Muscle layer of duodenum (tissue), 2 donors: ENCODE measurements at regions not wholly inside any gene's neighbourhood (a gene's known extent, or its start where the extent isn't known, plus 50 kb on each side); places are given as distances from the start of the nearest gene placed in this dataset.

Experiments used
- H3K27ac ChIP-seq: one replicate; pipeline ENCODE4 v1.7.0; 2013; ENCODE audit warnings: mild to moderate bottlenecking, low read length
- H3K27me3 ChIP-seq: one replicate; pipeline ENCODE4 v1.7.0; 2013; ENCODE audit warnings: low read depth, mild to moderate bottlenecking, control low read depth, low read length
- H3K36me3 ChIP-seq, 2 donors: one replicate each; pipeline ENCODE4 v1.7.0; 2013; ENCODE audit warnings: low read length in 2 of 2, control low read depth in 1 of 2, mild to moderate bottlenecking in 1 of 2; ENCODE audit not compliant: insufficient read depth in 2 of 2, control insufficient read depth in 1 of 2
- H3K4me1 ChIP-seq, 2 donors: one replicate each; pipeline ENCODE4 v1.7.0; 2013; ENCODE audit warnings: low read length in 2 of 2, mild to moderate bottlenecking in 2 of 2, control low read depth in 1 of 2, moderate library complexity in 1 of 2; ENCODE audit not compliant: insufficient read depth in 2 of 2, control insufficient read depth in 1 of 2
- H3K4me3 ChIP-seq, 2 donors: one replicate each; pipeline ENCODE4 v1.7.0; 2013; ENCODE audit warnings: low read length in 2 of 2, low read depth in 1 of 2, mild to moderate bottlenecking in 1 of 2
- H3K9me3 ChIP-seq, 2 donors: one replicate each; pipeline ENCODE4 v1.7.0; 2013; ENCODE audit warnings: low read length in 2 of 2, control low read depth in 1 of 2, mild to moderate bottlenecking in 1 of 2; ENCODE audit not compliant: control insufficient read depth in 1 of 2
- donor health status: healthy.

- Histone ChIP-seq H3K36me3 (no peaks in the 10 kb centered on the region), H3K4me3 (no peak overlapping the region), H3K27me3 (no peaks in the 10 kb centered on the region), H3K27ac (no peak overlapping the region), H3K9me3 (no peaks in the 10 kb centered on the region), H3K4me1 (no peaks in the 10 kb centered on the region)
Observed at GRCh38 chr6:44665683-44666082, 278.2 kb downstream of the CDC5L start.

GRCh38 chr6:44666324-44666723 lies 278.8 kb downstream of the CDC5L start:
- H3K27ac ChIP-seq = no peak overlapping the region
- no peaks in the 10 kb centered on the region for H3K36me3 ChIP-seq
- H3K9me3 ChIP-seq = no peaks in the 10 kb centered on the region
- no peaks in the 10 kb centered on the region for H3K4me1 ChIP-seq
- H3K27me3 ChIP-seq = no peaks in the 10 kb centered on the region
- no peak overlapping the region for H3K4me3 ChIP-seq

- H3K4me3 ChIP-seq = no peak overlapping the region
- no peaks in the 10 kb centered on the region for H3K36me3 ChIP-seq
- H3K27ac ChIP-seq = no peak overlapping the region
- no peaks in the 10 kb centered on the region for H3K27me3 ChIP-seq
- no peaks in the 10 kb centered on the region for H3K4me1 ChIP-seq
- no peaks in the 10 kb centered on the region for H3K9me3 ChIP-seq
Observed at GRCh38 chr6:44667226-44667625, 279.7 kb downstream of the CDC5L start.

- Histone ChIP-seq H3K27ac (no peak overlapping the region), H3K9me3 (no peaks in the 10 kb centered on the region), H3K4me1 (no peaks in the 10 kb centered on the region), H3K4me3 (no peak overlapping the region), H3K36me3 (no peaks in the 10 kb centered on the region), H3K27me3 (no peaks in the 10 kb centered on the region)
Observed at GRCh38 chr6:44667668-44668390, 280.3 kb downstream of the CDC5L start.

GRCh38 chr6:44668391-44668930 lies 281.0 kb downstream of the CDC5L start:
- H3K4me1 ChIP-seq = no peaks in the 10 kb centered on the region
- H3K4me3 ChIP-seq = no peak overlapping the region
- no peaks in the 10 kb centered on the region for H3K36me3 ChIP-seq
- no peaks in the 10 kb centered on the region for H3K27me3 ChIP-seq
- H3K9me3 ChIP-seq = no peaks in the 10 kb centered on the region
- H3K27ac ChIP-seq = no peak overlapping the region

GRCh38 chr6:44668976-44669934 lies 281.7 kb downstream of the CDC5L start:
- Histone ChIP-seq H3K4me1 (no peaks in the 10 kb centered on the region), H3K27ac (no peak overlapping the region), H3K9me3 (no peaks in the 10 kb centered on the region), H3K36me3 (no peaks in the 10 kb centered on the region), H3K4me3 (no peak overlapping the region), H3K27me3 (no peaks in the 10 kb centered on the region)

GRCh38 chr6:44670146-44670545 lies 282.6 kb downstream of the CDC5L start:
- H3K4me3 ChIP-seq = no peak overlapping the region
- no peaks in the 10 kb centered on the region for H3K27me3 ChIP-seq
- no peak overlapping the region for H3K27ac ChIP-seq
- H3K4me1 ChIP-seq = no peaks in the 10 kb centered on the region
- H3K9me3 ChIP-seq = no peaks in the 10 kb centered on the region
- no peaks in the 10 kb centered on the region for H3K36me3 ChIP-seq

- H3K27ac ChIP-seq = no peak overlapping the region
- no peaks in the 10 kb centered on the region for H3K27me3 ChIP-seq
- no peaks in the 10 kb centered on the region for H3K4me1 ChIP-seq
- no peaks in the 10 kb centered on the region for H3K9me3 ChIP-seq
- no peaks in the 10 kb centered on the region for H3K36me3 ChIP-seq
- no peak overlapping the region for H3K4me3 ChIP-seq
Observed at GRCh38 chr6:44671333-44671732, 283.8 kb downstream of the CDC5L start.

- Histone ChIP-seq H3K4me3 (no peak overlapping the region), H3K9me3 (no peaks in the 10 kb centered on the region), H3K27ac (no peak overlapping the region), H3K4me1 (no peaks in the 10 kb centered on the region), H3K27me3 (peaks cover under 1% of the 10 kb centered on the region), H3K36me3 (no peaks in the 10 kb centered on the region)
Observed at GRCh38 chr6:44672086-44672485, 284.6 kb downstream of the CDC5L start.

- H3K4me1 ChIP-seq = no peaks in the 10 kb centered on the region
- no peaks in the 10 kb centered on the region for H3K9me3 ChIP-seq
- H3K27me3 ChIP-seq = peaks cover 4% of the 10 kb centered on the region
- no peak overlapping the region for H3K27ac ChIP-seq
- H3K36me3 ChIP-seq = no peaks in the 10 kb centered on the region
- no peak overlapping the region for H3K4me3 ChIP-seq
Observed at GRCh38 chr6:44672841-44673240, 285.3 kb downstream of the CDC5L start.
